ENCODE measurements at regions not wholly inside any gene's neighbourhood (a gene's known extent, or its start where the extent isn't known, plus 50 kb on each side); places are given as distances from the start of the nearest gene placed in this dataset.

DNA sequence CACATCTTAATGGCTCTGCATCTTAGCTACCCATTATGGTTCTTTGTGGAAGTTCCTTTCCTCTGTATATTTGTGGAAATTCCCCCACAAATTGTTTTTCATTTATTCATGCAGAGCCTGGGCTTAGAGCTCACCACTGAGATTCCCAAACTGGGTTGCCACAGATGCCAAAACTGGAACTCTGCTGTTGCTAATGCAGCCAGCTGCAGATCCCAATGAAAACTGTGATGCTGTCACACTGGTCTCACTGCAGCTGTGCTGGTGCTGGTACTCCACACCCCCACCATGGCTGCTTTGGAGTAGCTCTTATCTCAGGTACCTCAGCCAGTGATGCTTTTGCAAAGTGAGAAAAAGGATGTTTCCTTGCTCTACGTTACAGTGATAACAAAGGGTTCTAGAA lies 87.7 kb downstream of the DCK start:
- TF ChIP-seq POLR2A (IDR thresholded peaks at IDR 0.05): no peak
- TF ChIP-seq, protein P1, sequence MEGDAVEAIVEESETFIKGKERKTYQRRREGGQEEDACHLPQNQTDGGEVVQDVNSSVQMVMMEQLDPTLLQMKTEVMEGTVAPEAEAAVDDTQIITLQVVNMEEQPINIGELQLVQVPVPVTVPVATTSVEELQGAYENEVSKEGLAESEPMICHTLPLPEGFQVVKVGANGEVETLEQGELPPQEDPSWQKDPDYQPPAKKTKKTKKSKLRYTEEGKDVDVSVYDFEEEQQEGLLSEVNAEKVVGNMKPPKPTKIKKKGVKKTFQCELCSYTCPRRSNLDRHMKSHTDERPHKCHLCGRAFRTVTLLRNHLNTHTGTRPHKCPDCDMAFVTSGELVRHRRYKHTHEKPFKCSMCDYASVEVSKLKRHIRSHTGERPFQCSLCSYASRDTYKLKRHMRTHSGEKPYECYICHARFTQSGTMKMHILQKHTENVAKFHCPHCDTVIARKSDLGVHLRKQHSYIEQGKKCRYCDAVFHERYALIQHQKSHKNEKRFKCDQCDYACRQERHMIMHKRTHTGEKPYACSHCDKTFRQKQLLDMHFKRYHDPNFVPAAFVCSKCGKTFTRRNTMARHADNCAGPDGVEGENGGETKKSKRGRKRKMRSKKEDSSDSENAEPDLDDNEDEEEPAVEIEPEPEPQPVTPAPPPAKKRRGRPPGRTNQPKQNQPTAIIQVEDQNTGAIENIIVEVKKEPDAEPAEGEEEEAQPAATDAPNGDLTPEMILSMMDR (IDR thresholded peaks at IDR 0.05): no peak
- no peak for TF ChIP-seq POLR2AphosphoS5 (IDR thresholded peaks at IDR 0.05)
